ENCODE measurements at regions not wholly inside any gene's neighbourhood (a gene's known extent, or its start where the extent isn't known, plus 50 kb on each side); places are given as distances from the start of the nearest gene placed in this dataset.
A peak's percentile ranks its signal among the peaks of the same experiment; 100 is the strongest.

DNA sequence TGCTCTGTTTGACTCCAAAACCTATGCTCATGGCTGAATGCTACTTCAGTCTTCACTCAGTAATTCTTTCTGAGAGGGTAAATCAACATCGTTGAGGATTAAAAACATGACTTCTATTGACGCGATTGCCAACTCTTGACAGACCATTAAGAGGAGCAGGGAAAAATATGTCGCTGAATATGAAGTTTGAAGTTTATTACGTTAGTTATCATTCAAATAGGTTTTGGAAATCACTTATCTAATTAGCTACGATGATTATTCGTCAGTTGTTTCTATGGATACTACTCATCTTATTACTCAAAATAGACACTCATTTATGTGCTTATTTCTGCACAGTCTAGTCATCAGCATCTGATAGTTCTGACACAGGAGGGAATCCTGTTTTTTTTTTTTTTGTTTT is 279.2 kb upstream of the TBL1XR1 start:
- Mint-ChIP-seq H3K9me3 (ENCODE audit: low read depth) (peaks cover 3% of the 10 kb centered on the region), H3K36me3 (ENCODE audit: low read depth) (peaks cover 3% of the 10 kb centered on the region)
- TF ChIP-seq, protein P1, sequence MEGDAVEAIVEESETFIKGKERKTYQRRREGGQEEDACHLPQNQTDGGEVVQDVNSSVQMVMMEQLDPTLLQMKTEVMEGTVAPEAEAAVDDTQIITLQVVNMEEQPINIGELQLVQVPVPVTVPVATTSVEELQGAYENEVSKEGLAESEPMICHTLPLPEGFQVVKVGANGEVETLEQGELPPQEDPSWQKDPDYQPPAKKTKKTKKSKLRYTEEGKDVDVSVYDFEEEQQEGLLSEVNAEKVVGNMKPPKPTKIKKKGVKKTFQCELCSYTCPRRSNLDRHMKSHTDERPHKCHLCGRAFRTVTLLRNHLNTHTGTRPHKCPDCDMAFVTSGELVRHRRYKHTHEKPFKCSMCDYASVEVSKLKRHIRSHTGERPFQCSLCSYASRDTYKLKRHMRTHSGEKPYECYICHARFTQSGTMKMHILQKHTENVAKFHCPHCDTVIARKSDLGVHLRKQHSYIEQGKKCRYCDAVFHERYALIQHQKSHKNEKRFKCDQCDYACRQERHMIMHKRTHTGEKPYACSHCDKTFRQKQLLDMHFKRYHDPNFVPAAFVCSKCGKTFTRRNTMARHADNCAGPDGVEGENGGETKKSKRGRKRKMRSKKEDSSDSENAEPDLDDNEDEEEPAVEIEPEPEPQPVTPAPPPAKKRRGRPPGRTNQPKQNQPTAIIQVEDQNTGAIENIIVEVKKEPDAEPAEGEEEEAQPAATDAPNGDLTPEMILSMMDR (IDR thresholded peaks at IDR 0.05): no peak

DNA sequence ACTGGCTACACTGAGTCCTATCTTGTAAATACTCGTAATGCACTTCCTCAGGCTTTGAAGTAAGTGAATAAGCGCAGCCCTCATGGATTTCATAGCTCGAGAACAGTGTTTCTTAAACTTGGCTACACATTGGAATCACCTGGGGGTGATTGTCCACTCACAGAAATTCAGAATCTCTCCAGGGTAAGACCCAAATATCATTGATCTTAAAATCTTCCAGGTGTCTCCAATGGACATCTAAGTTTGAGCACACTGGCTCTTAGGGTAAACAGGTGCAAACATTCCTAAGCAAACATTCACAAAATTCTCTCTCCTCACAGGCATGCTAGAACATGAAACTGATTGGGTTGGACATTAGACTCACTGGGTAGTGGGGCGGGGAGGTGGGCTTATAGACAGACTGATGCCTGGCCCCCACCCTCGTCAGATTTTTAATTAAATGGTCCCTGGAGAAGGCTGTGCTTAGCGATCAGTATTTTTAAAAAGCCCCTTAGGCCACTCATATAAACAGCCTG is 279.7 kb upstream of the TBL1XR1 start:
- peaks cover 3% of the 10 kb centered on the region for H3K36me3 Mint-ChIP-seq (ENCODE audit: low read depth)
- H3K9me3 Mint-ChIP-seq (ENCODE audit: low read depth): peaks cover 3% of the 10 kb centered on the region
- H3K4me1 Mint-ChIP-seq (ENCODE audit: low read depth): peaks cover 53% of the 10 kb centered on the region
- peak overlapping the region; percentile 37 for H3K27ac Mint-ChIP-seq (ENCODE audit: unreplicated experiment)
- DNase-seq (ENCODE audit: low spot score): no peak
- no peaks in the 10 kb centered on the region for H3K27me3 Mint-ChIP-seq (ENCODE audit: low read depth)
- H3K4me3 Mint-ChIP-seq (ENCODE audit: unreplicated experiment): no peak overlapping the region
- TF ChIP-seq, protein P1 (IDR thresholded peaks at IDR 0.05): no peak

More for the DNA sequence above, 279.2 kb upstream of the TBL1XR1 start:
- H3K27ac Mint-ChIP-seq (ENCODE audit: unreplicated experiment): no peak overlapping the region
- H3K27me3 Mint-ChIP-seq (ENCODE audit: low read depth): no peaks in the 10 kb centered on the region
- DNase-seq (ENCODE audit: low spot score): no peak
- H3K4me1 Mint-ChIP-seq (ENCODE audit: low read depth): peaks cover 54% of the 10 kb centered on the region
- H3K4me3 Mint-ChIP-seq (ENCODE audit: unreplicated experiment): no peak overlapping the region

DNA sequence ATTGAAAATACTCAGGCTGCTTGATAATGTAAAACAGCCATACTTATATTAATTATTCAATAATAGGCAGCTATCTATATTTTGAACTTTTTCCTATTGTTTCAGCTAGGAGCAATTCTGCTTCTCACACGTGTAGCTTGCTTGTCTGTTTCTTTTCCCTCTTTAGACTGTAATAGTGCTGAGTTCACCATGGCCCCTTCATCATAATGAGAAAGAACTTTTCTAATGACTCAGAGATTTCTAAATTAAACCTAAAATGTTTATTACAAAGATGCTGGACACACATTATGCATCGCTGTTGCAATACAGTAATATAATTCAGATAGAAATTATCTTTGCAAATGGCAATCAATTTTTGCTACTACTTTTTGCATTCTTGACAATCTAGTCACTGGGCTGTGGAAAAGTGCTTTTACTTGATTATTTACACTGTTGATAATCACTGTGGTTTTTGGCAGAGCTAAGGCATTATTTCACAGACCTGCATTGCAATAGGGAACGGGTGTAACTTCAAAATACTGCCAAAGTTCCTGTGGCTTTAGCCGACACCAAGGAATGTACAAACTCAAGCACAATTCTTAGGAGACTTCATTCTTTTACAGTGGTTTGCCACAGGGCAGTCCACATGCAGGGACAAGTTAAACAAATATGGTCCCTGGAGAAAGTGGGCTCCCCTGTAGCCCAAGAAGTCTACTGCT is 281.0 kb upstream of the TBL1XR1 start:
- Mint-ChIP-seq H3K27ac (ENCODE audit: unreplicated experiment) (peak overlapping the region; percentile 96), H3K27me3 (ENCODE audit: low read depth) (no peaks in the 10 kb centered on the region), H3K4me3 (ENCODE audit: unreplicated experiment) (no peak overlapping the region), H3K36me3 (ENCODE audit: low read depth) (peaks cover 3% of the 10 kb centered on the region), H3K9me3 (ENCODE audit: low read depth) (peaks cover 3% of the 10 kb centered on the region), H3K4me1 (ENCODE audit: low read depth) (peaks cover 56% of the 10 kb centered on the region)
- DNase-seq (ENCODE audit: low spot score): no peak
- TF ChIP-seq, protein P1 (IDR thresholded peaks at IDR 0.05): no peak

DNA sequence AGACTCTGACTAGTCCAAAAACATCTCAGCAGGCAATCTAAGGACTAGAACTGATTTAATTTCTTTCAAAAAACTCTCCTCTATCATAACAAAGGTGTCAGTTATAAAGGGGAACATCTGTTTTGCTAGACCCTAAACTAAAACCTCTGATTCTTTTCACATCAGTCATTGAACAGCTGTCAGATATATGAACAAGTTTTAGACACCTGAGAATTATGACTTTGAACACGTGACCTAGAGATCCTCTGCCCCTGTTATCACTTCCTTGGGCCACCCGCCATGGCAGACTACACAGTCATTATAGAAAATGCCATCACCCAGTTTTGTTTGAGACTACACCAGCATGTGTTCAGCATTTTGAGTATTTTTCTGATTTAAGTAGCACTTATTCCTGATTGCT is 282.3 kb upstream of the TBL1XR1 start:
- H3K9me3 Mint-ChIP-seq (ENCODE audit: low read depth): peaks cover 3% of the 10 kb centered on the region
- TF ChIP-seq, protein P1 (IDR thresholded peaks at IDR 0.05): no peak
- DNase-seq (ENCODE audit: low spot score): no peak
- H3K4me3 Mint-ChIP-seq (ENCODE audit: unreplicated experiment): no peak overlapping the region
- no peaks in the 10 kb centered on the region for H3K27me3 Mint-ChIP-seq (ENCODE audit: low read depth)
- peak overlapping the region; percentile 96 for H3K27ac Mint-ChIP-seq (ENCODE audit: unreplicated experiment)
- H3K4me1 Mint-ChIP-seq (ENCODE audit: low read depth): peaks cover 57% of the 10 kb centered on the region
- H3K36me3 Mint-ChIP-seq (ENCODE audit: low read depth): peaks cover 3% of the 10 kb centered on the region

DNA sequence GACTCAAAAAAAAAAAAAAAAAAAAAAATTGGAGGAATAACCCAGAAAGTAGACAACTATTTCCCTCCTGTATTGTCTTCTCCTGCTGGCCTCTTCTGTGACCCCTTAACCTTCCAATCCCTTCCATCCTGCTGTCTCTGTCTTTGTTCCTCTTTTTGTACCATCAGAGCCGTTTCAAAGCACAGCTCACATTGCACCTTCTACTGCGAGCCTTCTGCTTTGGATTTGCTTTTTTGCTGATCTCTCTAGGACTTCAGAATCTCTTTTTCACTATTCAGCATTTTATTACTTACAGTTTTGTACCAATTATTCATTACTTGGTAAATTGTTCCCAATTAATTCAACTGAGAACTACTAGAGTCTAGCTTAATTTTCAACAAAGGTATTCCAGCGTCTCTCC is 284.0 kb upstream of the TBL1XR1 start:
- Mint-ChIP-seq H3K4me1 (ENCODE audit: low read depth) (peaks cover 57% of the 10 kb centered on the region), H3K27me3 (ENCODE audit: low read depth) (no peaks in the 10 kb centered on the region), H3K27ac (ENCODE audit: unreplicated experiment) (peak overlapping the region; percentile 58), H3K9me3 (ENCODE audit: low read depth) (peaks cover 17% of the 10 kb centered on the region), H3K4me3 (ENCODE audit: unreplicated experiment) (no peak overlapping the region), H3K36me3 (ENCODE audit: low read depth) (peaks cover 15% of the 10 kb centered on the region)
- DNase-seq (ENCODE audit: low spot score): no peak
- TF ChIP-seq, protein P1 (IDR thresholded peaks at IDR 0.05): no peak

All from chondrocyte (in vitro differentiated cells).